KMS-11 (cell line): ENCODE measurements at regions not wholly inside any gene's neighbourhood (a gene's known extent, or its start where the extent isn't known, plus 50 kb on each side); places are given as distances from the start of the nearest gene placed in this dataset.

Source experiments
- H2AFZ ChIP-seq: fragments of 200-600 bp; sonication (generic); 2 replicates; pipeline ENCODE4 v1.6.1; 2016; ENCODE audit warnings: antibody characterized with exemption, mixed run types, low read depth
- H3K27ac ChIP-seq: fragments of 200-600 bp; sonication (generic); 2 replicates; pipeline ENCODE4 v1.6.1; 2016; ENCODE audit warnings: mild to moderate bottlenecking, mixed run types
- H3K27me3 ChIP-seq: fragments of 200-600 bp; sonication (generic); 2 replicates; pipeline ENCODE4 v1.6.1; 2017; ENCODE audit warnings: mild to moderate bottlenecking, low read depth, mixed run types, moderate library complexity; ENCODE audit not compliant: insufficient read depth
- H3K36me3 ChIP-seq: fragments of 200-600 bp; sonication (generic); 2 replicates; pipeline ENCODE4 v1.6.1; 2017; ENCODE audit warnings: mild to moderate bottlenecking, mixed run types; ENCODE audit not compliant: insufficient read depth
- H3K4me1 ChIP-seq: fragments of 200-600 bp; sonication (generic); 2 replicates; pipeline ENCODE4 v1.6.1; 2016; ENCODE audit warnings: mild to moderate bottlenecking, low read depth, mixed run types; ENCODE audit not compliant: poor library complexity, severe bottlenecking
- H3K4me2 ChIP-seq: fragments of 200-600 bp; sonication (generic); 2 replicates; pipeline ENCODE4 v1.7.0; 2016; ENCODE audit warnings: mild to moderate bottlenecking, mixed run types
- H3K4me3 ChIP-seq: fragments of 200-600 bp; sonication (generic); IDR thresholded peaks from 2 replicates; pipeline ENCODE4 v1.6.1; 2017; ENCODE audit warnings: low read depth, low read length, mixed read lengths; ENCODE audit not compliant: insufficient read depth
- H3K79me2 ChIP-seq: fragments of 200-600 bp; sonication (generic); 2 replicates; pipeline ENCODE4 v1.6.1; 2016; ENCODE audit warnings: low read depth, mixed run types; ENCODE audit not compliant: insufficient read depth
- H3K9ac ChIP-seq: fragments of 200-600 bp; sonication (generic); 2 replicates; pipeline ENCODE4 v1.6.1; 2016; ENCODE audit warnings: mild to moderate bottlenecking, mixed run types
- H4K20me1 ChIP-seq: fragments of 200-600 bp; sonication (generic); 2 replicates; pipeline ENCODE4 v1.6.1; 2016; ENCODE audit warnings: mild to moderate bottlenecking, mixed run types; ENCODE audit not compliant: insufficient read depth
- CTCF ChIP-seq: fragments of 200-600 bp; sonication (generic); conservative IDR thresholded peaks from 2 replicates; pipeline ENCODE4 v1.6.1; 2017; ENCODE audit warnings: low read depth, mild to moderate bottlenecking, antibody characterized with exemption, low read length, moderate library complexity, mixed read lengths

GRCh38 chr7:98777051-98777450 lies 92.8 kb downstream of the TMEM130 start:
- no peak overlapping the region for H2AFZ ChIP-seq
- no peak overlapping the region for H3K4me3 ChIP-seq
- H3K79me2 ChIP-seq: no peaks in the 10 kb centered on the region
- H3K4me1 ChIP-seq: no peaks in the 10 kb centered on the region
- H3K36me3 ChIP-seq: no peaks in the 10 kb centered on the region
- H3K27me3 ChIP-seq: no peaks in the 10 kb centered on the region
- H4K20me1 ChIP-seq: no peaks in the 10 kb centered on the region
- no peak overlapping the region for H3K27ac ChIP-seq
- H3K4me2 ChIP-seq: no peak overlapping the region
- no peak overlapping the region for H3K9ac ChIP-seq
- no peak for TF ChIP-seq CTCF

DNA sequence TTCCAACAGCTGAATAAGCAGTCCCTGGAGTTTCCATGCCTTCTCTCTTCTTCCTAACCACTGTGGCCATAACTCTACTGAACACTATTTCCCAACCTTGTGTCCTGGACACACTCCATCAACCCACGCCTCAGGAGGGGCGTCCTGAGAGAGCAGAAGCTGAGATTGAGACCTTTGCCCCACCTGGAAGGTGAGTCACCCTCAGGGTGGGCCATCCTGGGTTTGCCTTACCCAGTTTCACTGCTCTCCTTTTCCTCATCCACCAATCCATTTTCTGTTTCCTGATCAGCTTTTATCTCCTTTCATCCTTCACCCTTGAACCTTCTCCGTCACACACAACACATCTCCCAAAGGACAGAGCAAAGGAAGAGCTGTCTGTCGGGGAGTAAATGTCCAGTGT lies 91.4 kb downstream of the TMEM130 start:
- Histone ChIP-seq H3K4me1 (no peaks in the 10 kb centered on the region), H3K27ac (no peak overlapping the region), H4K20me1 (no peaks in the 10 kb centered on the region), H3K27me3 (no peaks in the 10 kb centered on the region), H3K4me2 (no peak overlapping the region), H2AFZ (no peak overlapping the region), H3K4me3 (no peak overlapping the region), H3K9ac (no peak overlapping the region), H3K36me3 (no peaks in the 10 kb centered on the region), H3K79me2 (no peaks in the 10 kb centered on the region)
- TF ChIP-seq CTCF: no peak

GRCh38 chr7:98779800-98780587 lies 89.8 kb downstream of the TMEM130 start:
- H4K20me1 ChIP-seq: no peaks in the 10 kb centered on the region
- no peak overlapping the region for H2AFZ ChIP-seq
- H3K36me3 ChIP-seq: no peaks in the 10 kb centered on the region
- H3K79me2 ChIP-seq: no peaks in the 10 kb centered on the region
- TF ChIP-seq CTCF: no peak
- H3K27ac ChIP-seq: no peak overlapping the region
- H3K27me3 ChIP-seq: no peaks in the 10 kb centered on the region
- H3K9ac ChIP-seq: no peak overlapping the region
- no peaks in the 10 kb centered on the region for H3K4me1 ChIP-seq
- no peak overlapping the region for H3K4me3 ChIP-seq
- no peak overlapping the region for H3K4me2 ChIP-seq

- H3K4me3 ChIP-seq: no peak overlapping the region
- no peaks in the 10 kb centered on the region for H3K27me3 ChIP-seq
- no peaks in the 10 kb centered on the region for H3K79me2 ChIP-seq
- H3K27ac ChIP-seq: no peak overlapping the region
- no peaks in the 10 kb centered on the region for H3K4me1 ChIP-seq
- H2AFZ ChIP-seq: no peak overlapping the region
- no peak for TF ChIP-seq CTCF
- no peaks in the 10 kb centered on the region for H3K36me3 ChIP-seq
- H4K20me1 ChIP-seq: no peaks in the 10 kb centered on the region
- H3K4me2 ChIP-seq: no peak overlapping the region
- H3K9ac ChIP-seq: no peak overlapping the region
These were observed 85.5 kb downstream of the TMEM130 start for GRCh38 chr7:98784216-98784785.
